Stimulated activated CD4-positive, alpha-beta T cell treated with anti-CD3 and anti-CD28 coated beads, Interleukin-1b, Interleukin-23, amount 100 ng/mL, for 4 hours (primary cell): ENCODE measurements at regions not wholly inside any gene's neighbourhood (a gene's known extent, or its start where the extent isn't known, plus 50 kb on each side); places are given as distances from the start of the nearest gene placed in this dataset.
"Not testable (repeated sequence)": the region's sequence is repeated elsewhere in the genome, so short reads cannot be mapped to it uniquely, and the experiment has no call there.

Experiments used
- DNase-seq, 2 donors: peaks; one replicate each; pipeline ENCODE4 v3.0.0-alpha.2; 2020; ENCODE audit warnings: low read depth in 2 of 2

GRCh38 chr19:20388706-20389225 is 176.8 kb downstream of the ZNF737 start:
- DNase-seq: no peak

GRCh38 chr19:20385061-20385460 is 180.5 kb downstream of the ZNF737 start:
- DNase-seq: no peak

GRCh38 chr19:20371911-20372310 is 193.7 kb downstream of the ZNF737 start:
- DNase-seq: no peak

GRCh38 chr19:20371304-20371703 is 194.3 kb downstream of the ZNF737 start:
- DNase-seq: not testable (repeated sequence)

- DNase-seq: no peak
Measured at GRCh38 chr19:20367811-20368294, 197.7 kb downstream of the ZNF737 start.

GRCh38 chr19:20365146-20365545 is 198.1 kb downstream of the ZNF486 start:
- no peak for DNase-seq

GRCh38 chr19:20359933-20360720 is 193.1 kb downstream of the ZNF486 start:
- no peak for DNase-seq

- not testable (repeated sequence) for DNase-seq
Measured at GRCh38 chr19:20358841-20359465, 191.9 kb downstream of the ZNF486 start.

GRCh38 chr19:20357921-20358320 is 190.9 kb downstream of the ZNF486 start:
- DNase-seq: no peak

- no peak for DNase-seq
Measured at GRCh38 chr19:20351244-20351643, 184.2 kb downstream of the ZNF486 start.

GRCh38 chr19:20349206-20349605 is 182.2 kb downstream of the ZNF486 start:
- no peak for DNase-seq

GRCh38 chr19:20339444-20339843 is 172.4 kb downstream of the ZNF486 start:
- no peak for DNase-seq

- no peak for DNase-seq
Measured at GRCh38 chr19:20334760-20335159, 167.7 kb downstream of the ZNF486 start.

GRCh38 chr19:20333508-20333907 is 166.5 kb downstream of the ZNF486 start:
- no peak for DNase-seq

- no peak for DNase-seq
Measured at GRCh38 chr19:20325151-20325550, 158.1 kb downstream of the ZNF486 start.

- DNase-seq: no peak
Measured at GRCh38 chr19:20321139-20321763, 154.2 kb downstream of the ZNF486 start.

GRCh38 chr19:20320191-20320590 is 153.2 kb downstream of the ZNF486 start:
- DNase-seq: no peak

- no peak for DNase-seq
Measured at GRCh38 chr19:20318616-20319015, 151.6 kb downstream of the ZNF486 start.

GRCh38 chr19:20315543-20315942 is 148.5 kb downstream of the ZNF486 start:
- no peak for DNase-seq

GRCh38 chr19:20313894-20314293 is 146.9 kb downstream of the ZNF486 start:
- DNase-seq: no peak

GRCh38 chr19:20307127-20307526 is 140.1 kb downstream of the ZNF486 start:
- DNase-seq: no peak

GRCh38 chr19:20296314-20296713 is 129.3 kb downstream of the ZNF486 start:
- not testable (repeated sequence) for DNase-seq
